NCI-H524 (cell line): ENCODE measurements at regions not wholly inside any gene's neighbourhood (a gene's known extent, or its start where the extent isn't known, plus 50 kb on each side); places are given as distances from the start of the nearest gene placed in this dataset.
"Not testable (repeated sequence)": the region's sequence is repeated elsewhere in the genome, so short reads cannot be mapped to it uniquely, and the experiment has no call there.

Source experiments
- DNase-seq, 2 experiments: peaks; one replicate each; lab custom pipeline; 2025; lab: John Stamatoyannopoulos, UW

DNA sequence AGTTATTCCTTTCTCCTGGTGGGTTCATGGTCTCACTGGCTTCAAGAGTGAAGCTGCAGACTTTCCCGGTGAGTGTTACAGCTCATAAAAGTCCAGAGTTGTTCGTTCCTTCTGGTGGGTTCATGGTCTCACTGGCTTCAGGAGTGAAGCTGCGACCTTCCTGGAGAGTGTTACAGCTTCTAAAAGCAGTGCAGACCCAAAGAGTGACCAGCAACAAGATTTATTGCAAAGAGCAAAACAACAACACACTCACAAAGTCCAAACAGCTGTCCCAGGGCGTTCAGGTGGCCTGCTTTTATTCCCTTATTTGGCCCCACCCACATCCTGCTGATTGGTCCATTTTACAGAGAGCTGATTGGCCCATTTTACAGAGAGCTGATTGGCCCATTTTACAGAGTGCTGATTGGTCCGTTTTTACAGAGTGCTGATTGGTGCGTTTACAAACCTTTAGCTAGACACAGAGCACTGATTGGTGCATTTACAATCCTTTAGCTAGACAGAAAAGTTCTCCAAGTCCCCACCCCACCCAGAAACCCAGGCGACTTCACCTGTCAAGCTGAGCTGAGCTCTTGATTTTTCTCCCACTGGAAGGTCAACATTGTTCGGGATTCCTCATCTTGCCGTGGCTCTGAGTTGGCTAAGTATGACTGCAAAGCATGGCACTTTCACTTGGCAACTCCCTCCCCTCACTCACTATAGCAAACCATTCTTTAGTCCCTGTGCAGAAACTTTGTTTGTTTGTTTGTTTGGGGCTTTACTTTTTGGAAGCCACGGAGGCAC lies 87.3 kb upstream of the EEPD1 start:
- DNase-seq = not testable (repeated sequence)

- DNase-seq = no peak
Measured at GRCh38 chr7:36066343-36066664, 86.8 kb upstream of the EEPD1 start.

DNA sequence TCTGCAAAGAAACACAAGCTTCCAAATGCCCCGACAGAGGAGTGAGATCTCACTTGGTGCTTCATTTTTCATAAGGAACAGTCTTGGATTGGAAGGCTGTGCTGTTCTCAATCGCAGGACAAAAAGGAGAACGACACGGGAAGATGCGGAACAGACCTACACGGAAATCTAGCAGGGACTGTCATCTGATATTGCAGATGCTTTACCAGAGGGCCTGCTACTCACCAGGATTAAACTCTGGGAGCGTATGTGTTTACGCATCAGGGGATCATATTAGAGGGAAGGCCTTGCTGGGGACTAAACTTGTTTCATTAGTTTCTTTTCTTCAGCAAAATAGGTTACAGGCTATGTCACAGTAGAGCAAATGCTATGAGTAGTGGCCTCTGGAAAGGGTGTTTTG lies 82.8 kb upstream of the EEPD1 start:
- peak; percentile 58 to 91 for DNase-seq

DNA sequence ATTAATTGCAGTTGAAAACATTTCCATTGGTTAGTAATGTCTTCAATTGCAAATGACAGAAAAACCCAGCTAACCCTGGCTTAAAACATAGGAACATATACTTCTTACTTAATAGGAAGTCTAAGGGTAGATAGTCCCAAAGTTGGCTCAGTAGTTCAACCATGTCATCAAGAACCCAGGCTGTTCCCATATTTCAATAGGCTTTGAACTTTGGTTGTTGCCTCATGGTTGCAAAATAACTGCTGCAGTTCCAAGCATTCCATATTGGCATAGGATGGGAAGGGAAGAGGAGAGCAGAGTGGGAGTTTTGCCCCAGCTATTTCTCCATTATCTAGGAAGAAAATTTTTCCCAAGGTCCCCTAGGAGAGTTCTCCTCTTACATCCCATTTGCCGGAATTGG lies 81.4 kb upstream of the EEPD1 start:
- no peak for DNase-seq

DNA sequence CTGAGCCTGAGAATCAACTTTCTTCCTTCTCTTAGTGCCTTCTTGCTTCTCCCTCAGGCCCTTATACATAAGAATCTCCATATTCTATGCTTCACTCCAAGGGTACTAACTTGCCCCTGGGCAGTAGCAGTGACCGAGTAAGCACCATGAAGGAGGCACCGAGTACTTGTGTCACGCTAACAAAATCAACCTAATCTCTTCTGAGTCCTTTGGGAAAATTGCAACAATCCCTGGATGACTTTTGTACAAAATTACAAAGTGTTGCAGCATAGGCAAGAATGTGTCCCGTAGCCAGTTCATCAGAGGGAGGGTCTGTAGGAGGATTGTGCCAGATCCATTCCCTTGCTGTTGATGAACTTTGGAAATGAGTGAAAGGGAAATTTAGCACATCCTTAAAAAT lies 80.4 kb upstream of the EEPD1 start:
- no peak for DNase-seq

GRCh38 chr7:36075561-36075960 lies 77.5 kb upstream of the EEPD1 start:
- DNase-seq = no peak

GRCh38 chr7:36076074-36076473 lies 77.0 kb upstream of the EEPD1 start:
- peak in 1 of 2 experiments; percentile 5 for DNase-seq

DNA sequence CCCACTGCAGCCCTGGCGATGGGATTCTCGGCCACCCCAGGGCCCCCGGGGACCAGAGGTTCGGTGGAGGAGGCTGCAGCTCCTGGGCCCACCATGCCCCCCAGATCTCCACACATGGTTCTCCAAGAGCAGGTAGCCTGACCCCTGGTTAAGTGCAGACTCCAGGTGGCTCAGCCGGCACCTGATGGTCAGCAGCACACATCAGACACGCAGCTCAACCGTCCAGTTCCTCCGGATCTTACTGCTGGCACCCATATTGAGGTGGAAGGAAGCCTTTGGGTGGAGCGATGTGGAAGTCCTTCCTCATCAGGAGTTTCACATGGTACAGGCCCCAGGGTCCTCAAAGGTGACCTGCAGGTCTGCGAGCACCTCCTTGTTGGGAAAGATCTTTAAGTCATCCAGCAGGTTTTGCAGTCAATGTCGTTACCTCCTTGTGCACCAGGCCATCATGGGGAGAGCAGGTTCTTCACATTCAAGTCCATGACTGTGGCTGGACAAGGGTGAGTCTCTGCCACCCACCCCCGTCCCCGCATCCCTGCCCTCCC lies 74.2 kb upstream of the EEPD1 start:
- no peak for DNase-seq

GRCh38 chr7:36079446-36080025 lies 73.5 kb upstream of the EEPD1 start:
- no peak for DNase-seq

DNA sequence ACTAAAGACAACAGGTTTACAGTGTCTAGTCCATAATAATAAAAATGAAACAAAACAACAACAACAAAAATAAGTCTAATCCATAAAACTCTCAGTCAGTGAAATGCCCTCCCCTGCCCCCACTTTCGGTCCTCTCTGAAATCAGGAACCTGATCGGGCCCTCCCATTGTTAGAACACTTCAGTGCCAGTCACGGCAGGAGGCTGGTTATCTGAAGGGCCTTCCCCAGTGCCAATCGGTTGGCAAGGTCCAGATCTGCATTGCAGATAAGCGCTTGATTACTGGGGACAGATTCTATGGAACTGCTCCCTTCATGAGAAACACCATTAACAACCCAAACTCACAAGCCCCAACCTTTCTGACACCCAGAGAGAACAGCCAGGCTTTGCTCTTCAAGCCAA lies 72.2 kb upstream of the EEPD1 start:
- no peak for DNase-seq

DNA sequence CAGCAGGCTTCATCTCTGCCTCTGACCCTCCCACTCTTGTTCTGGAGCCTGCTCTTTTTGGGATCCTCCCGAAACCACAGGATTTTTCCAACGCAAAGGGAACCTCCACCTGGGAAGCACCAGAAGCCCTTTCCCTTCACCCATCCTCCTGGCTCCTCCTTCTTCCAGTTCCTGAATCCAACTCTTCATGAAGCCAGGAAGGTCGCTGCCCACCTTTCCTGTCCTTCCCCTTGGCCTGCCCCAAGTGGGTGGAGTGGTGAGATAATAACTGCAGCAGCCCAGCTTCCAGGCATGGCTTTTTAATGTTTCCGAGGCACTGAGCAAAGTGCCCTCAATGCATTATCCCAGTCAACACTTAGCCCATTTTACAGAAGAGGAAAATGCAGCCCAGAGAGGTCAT lies 70.8 kb upstream of the EEPD1 start:
- DNase-seq = no peak

GRCh38 chr7:36082910-36083309 lies 70.1 kb upstream of the EEPD1 start:
- peak in 1 of 2 experiments; percentile 16 for DNase-seq

- no peak for DNase-seq
Measured at GRCh38 chr7:36083626-36084380, 69.3 kb upstream of the EEPD1 start.

GRCh38 chr7:36084485-36085091 lies 68.5 kb upstream of the EEPD1 start:
- peak; percentile 38 to 76 for DNase-seq

DNA sequence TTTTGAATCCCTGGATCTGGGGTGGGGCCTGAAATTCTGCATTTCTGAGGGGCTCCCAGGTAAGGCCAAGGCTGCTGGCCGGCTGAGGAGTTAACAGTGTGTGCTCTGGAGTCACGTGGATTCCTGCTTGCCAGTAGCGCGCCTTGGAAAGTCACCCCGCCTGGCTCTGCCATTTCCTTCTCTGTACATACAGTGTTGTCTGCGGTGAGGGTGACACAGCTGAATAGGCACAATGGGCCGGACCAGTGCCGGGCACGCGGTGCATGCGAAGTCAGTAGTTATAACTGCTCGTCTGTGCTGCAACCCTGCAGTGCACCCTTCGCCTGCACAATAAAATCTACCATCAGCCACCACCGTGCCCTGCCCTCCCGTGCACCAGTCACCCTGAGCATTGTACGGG lies 68.0 kb upstream of the EEPD1 start:
- DNase-seq = no peak

DNA sequence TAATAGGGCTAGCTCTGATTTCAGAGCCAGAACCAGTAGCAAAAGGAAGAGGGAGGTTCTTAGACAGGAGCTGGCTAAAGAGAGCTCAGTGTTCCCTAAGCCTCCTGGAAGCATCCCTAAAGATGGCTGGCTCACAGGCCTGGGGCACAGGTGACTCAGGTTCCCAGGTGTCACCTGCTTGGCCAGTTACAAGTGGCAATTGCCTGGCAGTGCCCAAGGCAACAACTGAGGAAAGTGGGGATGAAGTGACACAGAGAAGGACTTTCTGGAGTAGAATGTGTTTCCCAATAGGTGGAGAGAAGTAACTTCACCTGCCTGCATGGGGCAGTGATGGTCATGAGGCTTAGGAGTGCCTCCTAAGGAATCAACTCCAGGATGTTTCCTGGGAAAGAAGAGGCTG lies 66.5 kb upstream of the EEPD1 start:
- no peak for DNase-seq

DNA sequence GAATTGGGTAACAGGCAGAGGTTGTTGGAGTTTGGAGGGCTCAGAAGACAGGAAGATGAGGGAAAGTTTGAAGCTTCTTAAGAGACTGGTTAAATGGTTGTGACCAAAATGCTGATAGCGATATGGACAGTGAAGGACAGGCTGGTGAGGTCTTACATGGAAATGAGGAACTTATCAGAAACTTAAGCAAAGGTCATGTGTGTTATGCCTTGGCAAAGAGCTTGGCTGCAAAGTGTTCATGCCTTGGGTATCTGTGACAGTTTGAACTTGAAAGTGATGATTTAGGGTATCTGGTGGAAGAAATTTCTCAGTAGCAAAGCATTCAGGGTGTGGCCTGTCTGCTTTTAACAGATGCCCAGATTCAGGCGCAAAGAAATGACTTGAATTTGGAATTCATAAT lies 64.5 kb upstream of the EEPD1 start:
- DNase-seq = no peak

GRCh38 chr7:36088966-36089365 lies 64.1 kb upstream of the EEPD1 start:
- no peak for DNase-seq

GRCh38 chr7:36090976-36091873 lies 61.8 kb upstream of the EEPD1 start:
- no peak for DNase-seq

DNA sequence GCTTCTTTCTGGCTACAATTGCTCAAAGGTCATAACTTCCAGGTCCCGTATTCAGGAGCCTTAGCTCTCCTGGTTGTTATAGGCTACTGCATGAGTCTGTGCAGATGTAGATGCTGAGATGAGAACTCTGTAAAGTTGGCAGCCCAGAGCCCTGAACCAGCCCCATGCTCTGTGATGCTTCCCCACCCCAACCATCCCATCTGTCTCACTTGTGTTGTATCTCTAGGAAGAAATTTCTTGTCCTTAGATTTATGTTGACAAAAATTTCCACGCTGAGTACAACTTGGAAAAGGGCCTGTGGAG lies 61.2 kb upstream of the EEPD1 start:
- DNase-seq = no peak

- no peak for DNase-seq
Measured at GRCh38 chr7:36092221-36092771, 60.8 kb upstream of the EEPD1 start.
